ENCODE measurements at regions not wholly inside any gene's neighbourhood (a gene's known extent, or its start where the extent isn't known, plus 50 kb on each side); places are given as distances from the start of the nearest gene placed in this dataset.

- H3K4me1 ChIP-seq (ENCODE audit: control insufficient read depth, insufficient read depth, low read length), result no peaks in the 10 kb centered on the region
- DNase-seq (ENCODE audit: low read depth in 4 of 6, low spot score in 6 of 6), result no peak
- no peaks in the 10 kb centered on the region for H3K9me3 ChIP-seq (ENCODE audit: control insufficient read depth, insufficient read depth, low read length)
- WGBS (ENCODE audit: insufficient coverage), result 81% methylated on average over 7 of the region's 7 CpGs
- no peak overlapping the region for H3K4me3 ChIP-seq (ENCODE audit: low read depth, low read length)
- no peaks in the 10 kb centered on the region for H3K36me3 ChIP-seq (ENCODE audit: control insufficient read depth, insufficient read depth, low read length)
- H3K27ac ChIP-seq (ENCODE audit: low read depth, low read length), result no peak overlapping the region
- no peaks in the 10 kb centered on the region for H3K27me3 ChIP-seq (ENCODE audit: control insufficient read depth, insufficient read depth, low read length)
Measured at GRCh38 chr20:19078448-19079373, 133.7 kb upstream of the SLC24A3 start.

- DNase-seq (ENCODE audit: low read depth in 4 of 6, low spot score in 6 of 6), result no peak
- WGBS (ENCODE audit: insufficient coverage), result 81% methylated on average over 5 of the region's 10 CpGs
- no peaks in the 10 kb centered on the region for H3K36me3 ChIP-seq (ENCODE audit: control insufficient read depth, insufficient read depth, low read length)
- H3K9me3 ChIP-seq (ENCODE audit: control insufficient read depth, insufficient read depth, low read length), result no peaks in the 10 kb centered on the region
- no peaks in the 10 kb centered on the region for H3K4me1 ChIP-seq (ENCODE audit: control insufficient read depth, insufficient read depth, low read length)
- no peak overlapping the region for H3K27ac ChIP-seq (ENCODE audit: low read depth, low read length)
- H3K27me3 ChIP-seq (ENCODE audit: control insufficient read depth, insufficient read depth, low read length), result no peaks in the 10 kb centered on the region
- no peak overlapping the region for H3K4me3 ChIP-seq (ENCODE audit: low read depth, low read length)
Measured at GRCh38 chr20:19079536-19080299, 132.7 kb upstream of the SLC24A3 start.

DNA sequence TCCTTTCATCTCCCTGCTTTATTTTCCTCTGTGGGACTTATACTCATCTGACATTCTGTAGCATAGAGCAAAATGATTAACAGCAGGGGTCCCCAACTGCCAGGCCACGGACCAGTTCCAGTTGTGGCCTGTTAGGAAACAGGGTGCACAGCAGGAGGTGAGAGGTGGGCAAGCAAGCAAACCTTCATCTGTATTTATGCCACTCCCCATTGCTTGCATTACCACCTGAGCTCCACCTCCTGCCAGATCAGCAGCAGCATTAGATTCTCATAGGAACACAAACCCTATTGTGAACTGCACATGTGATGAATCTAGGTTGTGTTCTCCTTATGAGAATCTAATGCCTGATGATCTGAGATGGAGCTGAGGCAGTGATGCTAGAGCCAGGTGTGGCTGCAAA lies 130.5 kb upstream of the SLC24A3 start:
- Histone ChIP-seq H3K4me1 (ENCODE audit: control insufficient read depth, insufficient read depth, low read length) (no peaks in the 10 kb centered on the region), H3K4me3 (ENCODE audit: low read depth, low read length) (no peak overlapping the region), H3K27ac (ENCODE audit: low read depth, low read length) (no peak overlapping the region), H3K9me3 (ENCODE audit: control insufficient read depth, insufficient read depth, low read length) (no peaks in the 10 kb centered on the region), H3K27me3 (ENCODE audit: control insufficient read depth, insufficient read depth, low read length) (no peaks in the 10 kb centered on the region), H3K36me3 (ENCODE audit: control insufficient read depth, insufficient read depth, low read length) (no peaks in the 10 kb centered on the region)
- WGBS (ENCODE audit: insufficient coverage), result 50% methylated on average over 1 of the region's 1 CpG
- no peak for DNase-seq (ENCODE audit: low read depth in 4 of 6, low spot score in 6 of 6)

- no peak overlapping the region for H3K27ac ChIP-seq (ENCODE audit: low read depth, low read length)
- H3K4me3 ChIP-seq (ENCODE audit: low read depth, low read length), result no peak overlapping the region
- no peaks in the 10 kb centered on the region for H3K36me3 ChIP-seq (ENCODE audit: control insufficient read depth, insufficient read depth, low read length)
- 97% methylated on average over 3 of the region's 8 CpGs for WGBS (ENCODE audit: insufficient coverage)
- H3K9me3 ChIP-seq (ENCODE audit: control insufficient read depth, insufficient read depth, low read length), result peaks cover 1% of the 10 kb centered on the region
- no peaks in the 10 kb centered on the region for H3K4me1 ChIP-seq (ENCODE audit: control insufficient read depth, insufficient read depth, low read length)
- H3K27me3 ChIP-seq (ENCODE audit: control insufficient read depth, insufficient read depth, low read length), result no peaks in the 10 kb centered on the region
- DNase-seq (ENCODE audit: low read depth in 4 of 6, low spot score in 6 of 6), result no peak
Measured at GRCh38 chr20:19083136-19083621, 129.3 kb upstream of the SLC24A3 start.

GRCh38 chr20:19090332-19090731 lies 122.1 kb upstream of the SLC24A3 start:
- Histone ChIP-seq H3K36me3 (ENCODE audit: control insufficient read depth, insufficient read depth, low read length) (no peaks in the 10 kb centered on the region), H3K27ac (ENCODE audit: low read depth, low read length) (no peak overlapping the region), H3K9me3 (ENCODE audit: control insufficient read depth, insufficient read depth, low read length) (peaks cover 1% of the 10 kb centered on the region), H3K4me1 (ENCODE audit: control insufficient read depth, insufficient read depth, low read length) (peaks cover 3% of the 10 kb centered on the region), H3K4me3 (ENCODE audit: low read depth, low read length) (no peak overlapping the region), H3K27me3 (ENCODE audit: control insufficient read depth, insufficient read depth, low read length) (no peaks in the 10 kb centered on the region)
- 82% methylated on average over 3 of the region's 5 CpGs for WGBS (ENCODE audit: insufficient coverage)
- DNase-seq (ENCODE audit: low read depth in 4 of 6, low spot score in 6 of 6), result no peak

DNA sequence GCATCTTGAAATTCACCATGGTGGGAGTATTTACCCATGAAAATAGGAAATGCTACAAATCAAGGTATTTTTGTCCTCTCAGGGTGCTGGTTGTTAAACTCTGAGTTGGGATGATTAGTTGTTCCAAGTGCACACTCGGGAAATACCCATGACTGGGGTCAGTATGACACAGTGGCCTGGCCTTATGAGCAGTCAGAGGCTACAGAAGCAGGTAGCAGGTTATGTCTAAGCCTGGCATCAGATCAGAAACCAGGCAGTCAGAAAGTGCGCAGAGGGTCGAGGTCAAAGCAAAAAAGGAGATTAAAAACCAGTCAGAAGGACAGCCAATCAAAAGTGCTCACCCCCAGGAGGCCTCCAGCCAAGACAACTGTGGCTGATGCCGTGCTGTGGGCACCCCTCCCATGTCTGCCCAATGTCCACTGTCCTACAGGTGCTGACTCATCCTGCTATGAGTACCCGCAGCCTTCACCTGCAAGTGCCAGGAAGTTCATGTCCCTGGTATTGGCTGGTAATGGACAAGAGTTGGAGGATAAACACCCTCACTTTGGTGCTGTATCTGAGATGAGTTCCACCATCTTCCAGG lies 117.4 kb upstream of the SLC24A3 start:
- Histone ChIP-seq H3K9me3 (ENCODE audit: control insufficient read depth, insufficient read depth, low read length) (no peaks in the 10 kb centered on the region), H3K27ac (ENCODE audit: low read depth, low read length) (no peak overlapping the region), H3K27me3 (ENCODE audit: control insufficient read depth, insufficient read depth, low read length) (no peaks in the 10 kb centered on the region), H3K4me3 (ENCODE audit: low read depth, low read length) (no peak overlapping the region), H3K36me3 (ENCODE audit: control insufficient read depth, insufficient read depth, low read length) (no peaks in the 10 kb centered on the region), H3K4me1 (ENCODE audit: control insufficient read depth, insufficient read depth, low read length) (peaks cover 3% of the 10 kb centered on the region)
- DNase-seq (ENCODE audit: low read depth in 4 of 6, low spot score in 6 of 6), result no peak
- WGBS (ENCODE audit: insufficient coverage), result 79% methylated on average over 4 of the region's 5 CpGs

DNA sequence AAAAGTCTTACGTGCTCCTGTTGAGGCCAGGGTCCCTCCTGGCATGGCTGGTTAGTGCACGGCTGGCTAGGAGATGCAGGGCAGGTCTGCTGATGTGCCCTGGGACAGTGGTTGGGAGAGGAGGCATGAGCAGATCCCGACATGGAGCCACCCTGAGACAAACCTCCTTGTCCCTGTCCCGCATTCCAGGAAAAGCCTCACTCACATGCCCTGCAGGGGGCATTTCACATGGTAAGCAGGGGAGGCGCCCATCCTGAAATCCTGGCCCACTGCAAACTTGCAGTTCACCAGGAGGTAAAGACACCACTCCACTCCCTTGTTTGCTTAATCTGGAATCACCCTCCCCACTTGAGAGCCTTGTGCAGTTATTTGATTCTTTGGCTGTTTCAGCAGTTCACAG lies 116.7 kb upstream of the SLC24A3 start:
- no peaks in the 10 kb centered on the region for H3K9me3 ChIP-seq (ENCODE audit: control insufficient read depth, insufficient read depth, low read length)
- 72% methylated on average over 3 of the region's 5 CpGs for WGBS (ENCODE audit: insufficient coverage)
- H3K27ac ChIP-seq (ENCODE audit: low read depth, low read length), result no peak overlapping the region
- DNase-seq (ENCODE audit: low read depth in 4 of 6, low spot score in 6 of 6), result peak in 1 of 6 donors; percentile 18
- H3K4me3 ChIP-seq (ENCODE audit: low read depth, low read length), result no peak overlapping the region
- H3K27me3 ChIP-seq (ENCODE audit: control insufficient read depth, insufficient read depth, low read length), result no peaks in the 10 kb centered on the region
- no peaks in the 10 kb centered on the region for H3K36me3 ChIP-seq (ENCODE audit: control insufficient read depth, insufficient read depth, low read length)
- H3K4me1 ChIP-seq (ENCODE audit: control insufficient read depth, insufficient read depth, low read length), result no peaks in the 10 kb centered on the region

DNA sequence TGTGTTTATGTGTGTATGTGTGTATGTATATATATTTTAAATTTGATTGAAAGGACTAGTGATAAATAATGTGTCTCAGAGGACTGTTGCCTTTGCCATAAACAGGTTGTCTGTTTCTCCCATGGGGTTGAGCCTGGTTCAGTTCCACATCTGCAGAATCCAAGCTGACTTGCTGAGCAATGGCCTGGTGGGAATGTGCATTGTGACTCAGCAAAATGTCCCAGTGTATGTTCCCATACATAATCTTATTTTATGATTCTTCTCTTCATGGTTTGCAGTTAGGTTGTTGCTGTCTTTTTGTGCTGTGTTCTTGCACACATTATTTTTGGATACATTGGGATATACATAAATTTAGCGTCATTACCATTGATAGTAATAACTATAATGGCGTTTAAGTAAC lies 115.6 kb upstream of the SLC24A3 start:
- DNase-seq (ENCODE audit: low read depth in 4 of 6, low spot score in 6 of 6), result no peak
- Histone ChIP-seq H3K27ac (ENCODE audit: low read depth, low read length) (no peak overlapping the region), H3K27me3 (ENCODE audit: control insufficient read depth, insufficient read depth, low read length) (no peaks in the 10 kb centered on the region), H3K4me3 (ENCODE audit: low read depth, low read length) (no peak overlapping the region), H3K9me3 (ENCODE audit: control insufficient read depth, insufficient read depth, low read length) (no peaks in the 10 kb centered on the region), H3K36me3 (ENCODE audit: control insufficient read depth, insufficient read depth, low read length) (no peaks in the 10 kb centered on the region), H3K4me1 (ENCODE audit: control insufficient read depth, insufficient read depth, low read length) (no peaks in the 10 kb centered on the region)
- WGBS (ENCODE audit: insufficient coverage), result no CpG with 5 or more reads among the region's 2 CpGs

DNA sequence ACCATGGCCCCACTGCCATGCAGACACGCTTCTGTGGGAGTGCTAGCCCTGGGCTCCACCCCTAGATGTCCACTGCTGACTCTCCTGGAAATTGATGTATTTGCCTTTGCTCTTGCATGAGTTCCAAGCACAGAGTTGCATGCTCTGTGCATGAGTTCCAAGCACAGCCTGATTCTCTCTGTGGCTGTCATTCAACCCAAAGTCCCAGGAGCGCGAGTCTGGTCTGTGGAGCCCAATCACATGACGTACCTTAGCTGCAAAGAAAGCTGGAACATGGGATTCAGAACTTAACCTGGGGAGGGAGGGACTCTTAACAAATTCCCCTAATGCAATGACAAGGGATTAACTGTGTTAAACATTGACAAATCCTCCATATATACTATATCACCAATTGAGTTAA lies 114.3 kb upstream of the SLC24A3 start:
- no peaks in the 10 kb centered on the region for H3K9me3 ChIP-seq (ENCODE audit: control insufficient read depth, insufficient read depth, low read length)
- no peaks in the 10 kb centered on the region for H3K36me3 ChIP-seq (ENCODE audit: control insufficient read depth, insufficient read depth, low read length)
- H3K27ac ChIP-seq (ENCODE audit: low read depth, low read length), result no peak overlapping the region
- DNase-seq (ENCODE audit: low read depth in 4 of 6, low spot score in 6 of 6), result no peak
- WGBS (ENCODE audit: insufficient coverage), result 100% methylated on average over 3 of the region's 4 CpGs
- no peaks in the 10 kb centered on the region for H3K4me1 ChIP-seq (ENCODE audit: control insufficient read depth, insufficient read depth, low read length)
- H3K27me3 ChIP-seq (ENCODE audit: control insufficient read depth, insufficient read depth, low read length), result no peaks in the 10 kb centered on the region
- H3K4me3 ChIP-seq (ENCODE audit: low read depth, low read length), result no peak overlapping the region

Measured in spinal cord (tissue), 9 donors.